SK-N-MC (cell line): ENCODE measurements at regions not wholly inside any gene's neighbourhood (a gene's known extent, or its start where the extent isn't known, plus 50 kb on each side); places are given as distances from the start of the nearest gene placed in this dataset.

Source experiments
- EZH2 ChIP-seq: fragments of 200-600 bp; sonication (generic); IDR thresholded peaks from one replicate; pipeline ENCODE4 v1.6.1; 2017; ENCODE audit warnings: antibody characterized with exemption
- POLR2AphosphoS5 ChIP-seq: IDR thresholded peaks from 2 replicates; pipeline ENCODE4 v1.6.1; 2012; ENCODE audit warnings: mild to moderate bottlenecking, low read depth, low read length, borderline replicate concordance

DNA sequence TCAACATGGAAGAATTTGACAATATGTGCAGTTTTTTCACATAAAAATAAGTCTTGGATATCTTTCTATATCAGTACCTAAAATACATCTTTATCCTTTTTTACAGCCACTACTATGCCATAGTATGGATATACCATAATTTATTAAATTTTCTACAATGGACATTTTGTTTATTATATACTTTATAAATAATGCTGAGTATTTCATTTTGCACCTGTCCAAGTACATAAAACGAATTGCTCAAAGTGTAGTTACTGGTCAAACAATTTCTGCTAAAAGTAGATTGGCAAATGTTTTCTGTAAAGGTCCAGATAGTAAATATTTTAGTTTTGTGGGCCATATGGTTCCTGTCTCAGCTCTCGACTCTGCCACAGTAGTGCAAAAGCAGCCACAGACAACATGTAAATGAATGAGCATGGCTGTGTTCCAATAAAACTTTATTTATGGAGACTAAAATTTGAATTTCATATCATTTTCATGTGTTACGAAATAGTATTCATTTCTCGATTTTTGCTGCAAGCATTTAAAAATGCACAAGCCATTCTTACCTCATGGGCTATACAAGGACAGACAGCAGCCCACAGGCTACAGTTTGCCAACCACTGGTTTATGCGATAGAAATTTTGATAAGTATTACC is 96.9 kb upstream of the STEAP1B start:
- TF ChIP-seq EZH2: no peak
- no peak for TF ChIP-seq POLR2AphosphoS5
